ENCODE measurements at regions not wholly inside any gene's neighbourhood (a gene's known extent, or its start where the extent isn't known, plus 50 kb on each side); places are given as distances from the start of the nearest gene placed in this dataset.

- CTCF ChIA-PET, result no interaction called here
Measured at GRCh38 chr11:28922386-28922981, 814.3 kb downstream of the METTL15 start.

GRCh38 chr11:28919194-28919593 lies 811.0 kb downstream of the METTL15 start:
- Histone ChIP-seq H3K4me1 (ENCODE audit: insufficient read depth, low read length) (no peaks in the 10 kb centered on the region), H3K27me3 (ENCODE audit: control insufficient read depth in 1 of 2, insufficient read depth in 2 of 2, low read length in 2 of 2) (no peaks in the 10 kb centered on the region), H3K27ac (ENCODE audit: low read depth in 1 of 2, low read length in 2 of 2) (no peak overlapping the region), H3K36me3 (ENCODE audit: insufficient read depth, low read length) (no peaks in the 10 kb centered on the region), H3K4me3 (ENCODE audit: low read length) (no peak overlapping the region), H3K9me3 (ENCODE audit: control insufficient read depth in 1 of 2, insufficient read depth in 1 of 2, low read length in 2 of 2) (no peaks in the 10 kb centered on the region)
- TF ChIP-seq CTCF (IDR thresholded peaks at IDR 0.05), result no peak
- ATAC-seq (ENCODE audit: poor library complexity), result no peak
- CTCF ChIA-PET, result no interaction called here
- H3K36me3 Mint-ChIP-seq (ENCODE audit: low read depth), result no peaks in the 10 kb centered on the region
- no peak overlapping the region for H3K4me3 Mint-ChIP-seq
- no peak overlapping the region for H3K27ac Mint-ChIP-seq
- H3K9me3 Mint-ChIP-seq, result peaks cover 12% of the 10 kb centered on the region
- no peaks in the 10 kb centered on the region for H3K27me3 Mint-ChIP-seq
- intact Hi-C loops (cut with DNase I, micrococcal nuclease), result no loop called here
- H3K4me1 Mint-ChIP-seq (ENCODE audit: low read depth), result no peaks in the 10 kb centered on the region
- POLR2A ChIA-PET, result no interaction called here
- no peak for DNase-seq

More at GRCh38 chr11:28922386-28922981, 814.3 kb downstream of the METTL15 start:
- Histone ChIP-seq H3K4me3 (ENCODE audit: low read length) (no peak overlapping the region), H3K36me3 (ENCODE audit: insufficient read depth, low read length) (no peaks in the 10 kb centered on the region), H3K27ac (ENCODE audit: low read depth in 1 of 2, low read length in 2 of 2) (no peak overlapping the region), H3K4me1 (ENCODE audit: insufficient read depth, low read length) (no peaks in the 10 kb centered on the region), H3K27me3 (ENCODE audit: control insufficient read depth in 1 of 2, insufficient read depth in 2 of 2, low read length in 2 of 2) (no peaks in the 10 kb centered on the region), H3K9me3 (ENCODE audit: control insufficient read depth in 1 of 2, insufficient read depth in 1 of 2, low read length in 2 of 2) (no peaks in the 10 kb centered on the region)
- no peak overlapping the region for H3K27ac Mint-ChIP-seq
- H3K4me1 Mint-ChIP-seq (ENCODE audit: low read depth), result no peaks in the 10 kb centered on the region
- no peak overlapping the region for H3K4me3 Mint-ChIP-seq
- H3K9me3 Mint-ChIP-seq, result peaks cover 11% of the 10 kb centered on the region
- POLR2A ChIA-PET, result no interaction called here
- DNase-seq (no peak), ATAC-seq (ENCODE audit: poor library complexity) (no peak)
- H3K36me3 Mint-ChIP-seq (ENCODE audit: low read depth), result no peaks in the 10 kb centered on the region
- intact Hi-C loops (cut with DNase I, micrococcal nuclease), result no loop called here
- no peak for TF ChIP-seq CTCF (IDR thresholded peaks at IDR 0.05)
- H3K27me3 Mint-ChIP-seq, result no peaks in the 10 kb centered on the region

- POLR2A ChIA-PET, result no interaction called here
- Mint-ChIP-seq H3K27ac (no peak overlapping the region), H3K9me3 (peaks cover 11% of the 10 kb centered on the region), H3K27me3 (no peaks in the 10 kb centered on the region), H3K4me1 (ENCODE audit: low read depth) (no peaks in the 10 kb centered on the region), H3K36me3 (ENCODE audit: low read depth) (no peaks in the 10 kb centered on the region), H3K4me3 (no peak overlapping the region)
- Histone ChIP-seq H3K27me3 (ENCODE audit: control insufficient read depth in 1 of 2, insufficient read depth in 2 of 2, low read length in 2 of 2) (no peaks in the 10 kb centered on the region), H3K4me3 (ENCODE audit: low read length) (no peak overlapping the region), H3K9me3 (ENCODE audit: control insufficient read depth in 1 of 2, insufficient read depth in 1 of 2, low read length in 2 of 2) (no peaks in the 10 kb centered on the region), H3K4me1 (ENCODE audit: insufficient read depth, low read length) (no peaks in the 10 kb centered on the region), H3K36me3 (ENCODE audit: insufficient read depth, low read length) (no peaks in the 10 kb centered on the region), H3K27ac (ENCODE audit: low read depth in 1 of 2, low read length in 2 of 2) (no peak overlapping the region)
- intact Hi-C loops (cut with DNase I, micrococcal nuclease), result no loop called here
- ATAC-seq (ENCODE audit: poor library complexity) (no peak), DNase-seq (no peak)
- CTCF ChIA-PET, result no interaction called here
- no peak for TF ChIP-seq CTCF (IDR thresholded peaks at IDR 0.05)
Measured at GRCh38 chr11:28913883-28914282, 805.7 kb downstream of the METTL15 start.

All from CD4-positive, alpha-beta T cell (primary cell).